ENCODE measurements at regions not wholly inside any gene's neighbourhood (a gene's known extent, or its start where the extent isn't known, plus 50 kb on each side); places are given as distances from the start of the nearest gene placed in this dataset.

- ChIA-PET POLR2A (no interaction called here), CTCF (no interaction called here), SMC1A (ENCODE audit: uncharacterized antibody, unreplicated experiment) (no interaction called here), RAD21 (ENCODE audit: unreplicated experiment) (no interaction called here)
- in situ Hi-C loops (cut with MboI) (no loop called here), intact Hi-C loops (cut with micrococcal nuclease; ENCODE audit: unreplicated experiment) (no loop called here)
- Histone ChIP-seq H3K9ac (ENCODE audit: control insufficient read depth, insufficient read depth, low read length) (no peak overlapping the region), H3K27ac (ENCODE audit: control insufficient read depth, insufficient read depth) (no peak overlapping the region), H3K4me2 (ENCODE audit: control insufficient read depth, insufficient read depth) (no peak overlapping the region), H3K9me3 (replicated peaks; ENCODE audit: control insufficient read depth, insufficient read depth, low read length) (no peaks in the 10 kb centered on the region), H3K4me3 (no peak overlapping the region), H3K27me3 (replicated peaks in 1 of 2; ENCODE audit: control insufficient read depth in 2 of 2, insufficient read depth in 2 of 2, low read length in 1 of 2) (no peaks in the 10 kb centered on the region), H3K36me3 (ENCODE audit: control insufficient read depth in 2 of 2, insufficient read depth in 2 of 2, low read length in 1 of 2) (no peaks in the 10 kb centered on the region), H2AFZ (ENCODE audit: control insufficient read depth, low read depth, low read length) (no peak overlapping the region), H4K20me1 (ENCODE audit: control insufficient read depth, insufficient read depth) (no peaks in the 10 kb centered on the region), H3K79me2 (ENCODE audit: control insufficient read depth, insufficient read depth, low read length) (no peaks in the 10 kb centered on the region), H3K4me1 (ENCODE audit: control insufficient read depth, insufficient read depth, low read length) (no peaks in the 10 kb centered on the region)
- DNase-seq (ENCODE audit: low read depth, low spot score): no peak
- no peak for TF ChIP-seq ZNF207 (IDR thresholded peaks at IDR 0.05; ENCODE audit: borderline replicate concordance)
- no peak for TF ChIP-seq NBN (IDR thresholded peaks at IDR 0.05)
- TF ChIP-seq, protein P1, sequence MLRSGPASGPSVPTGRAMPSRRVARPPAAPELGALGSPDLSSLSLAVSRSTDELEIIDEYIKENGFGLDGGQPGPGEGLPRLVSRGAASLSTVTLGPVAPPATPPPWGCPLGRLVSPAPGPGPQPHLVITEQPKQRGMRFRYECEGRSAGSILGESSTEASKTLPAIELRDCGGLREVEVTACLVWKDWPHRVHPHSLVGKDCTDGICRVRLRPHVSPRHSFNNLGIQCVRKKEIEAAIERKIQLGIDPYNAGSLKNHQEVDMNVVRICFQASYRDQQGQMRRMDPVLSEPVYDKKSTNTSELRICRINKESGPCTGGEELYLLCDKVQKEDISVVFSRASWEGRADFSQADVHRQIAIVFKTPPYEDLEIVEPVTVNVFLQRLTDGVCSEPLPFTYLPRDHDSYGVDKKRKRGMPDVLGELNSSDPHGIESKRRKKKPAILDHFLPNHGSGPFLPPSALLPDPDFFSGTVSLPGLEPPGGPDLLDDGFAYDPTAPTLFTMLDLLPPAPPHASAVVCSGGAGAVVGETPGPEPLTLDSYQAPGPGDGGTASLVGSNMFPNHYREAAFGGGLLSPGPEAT (IDR thresholded peaks at IDR 0.05; ENCODE audit: low read depth): no peak
- TF ChIP-seq IKZF1 (conservative IDR thresholded peaks at IDR 0.05): no peak
- TF ChIP-seq TARDBP (IDR thresholded peaks at IDR 0.05; ENCODE audit: borderline replicate concordance): no peak
- TF ChIP-seq SRF (IDR thresholded peaks at IDR 0.05; ENCODE audit: low read depth in 2 of 2, low read length in 2 of 2): no peak
- no peak for TF ChIP-seq RELA (IDR thresholded peaks at IDR 0.05; ENCODE audit: borderline replicate concordance, partially characterized antibody)
- no peak for TF ChIP-seq PML (IDR thresholded peaks at IDR 0.05; ENCODE audit: low read length)
- no peak for TF ChIP-seq HDAC6 (IDR thresholded peaks at IDR 0.05; ENCODE audit: unreplicated experiment)
- no peak for TF ChIP-seq RAD21 (IDR thresholded peaks at IDR 0.05; ENCODE audit: insufficient read depth, low read depth, low read length)
- ATAC-seq: no peak
- FAIRE-seq: no peak
- no TSS peak for BruUV-seq (replicated peaks)
- WGBS (ENCODE audit: insufficient coverage, insufficient replicate concordance, low lambda C conversion rate, missing lambda C conversion rate): 19% methylated on average over 2 of the region's 2 CpGs
These were observed 520.4 kb upstream of the ALCAM start for GRCh38 chr3:104846270-104846669.
